GM18873 (cell line): ENCODE measurements at regions not wholly inside any gene's neighbourhood (a gene's known extent, or its start where the extent isn't known, plus 50 kb on each side); places are given as distances from the start of the nearest gene placed in this dataset.

Experiments
- ATAC-seq: cut with Tn5 transposase; IDR thresholded peaks from one replicate; pipeline ENCODE4 v1.9.1; 2021; ENCODE audit warnings: mild to moderate bottlenecking, moderate library complexity, moderate number of reproducible peaks; ENCODE audit not compliant: unreplicated experiment, low FRiP score

DNA sequence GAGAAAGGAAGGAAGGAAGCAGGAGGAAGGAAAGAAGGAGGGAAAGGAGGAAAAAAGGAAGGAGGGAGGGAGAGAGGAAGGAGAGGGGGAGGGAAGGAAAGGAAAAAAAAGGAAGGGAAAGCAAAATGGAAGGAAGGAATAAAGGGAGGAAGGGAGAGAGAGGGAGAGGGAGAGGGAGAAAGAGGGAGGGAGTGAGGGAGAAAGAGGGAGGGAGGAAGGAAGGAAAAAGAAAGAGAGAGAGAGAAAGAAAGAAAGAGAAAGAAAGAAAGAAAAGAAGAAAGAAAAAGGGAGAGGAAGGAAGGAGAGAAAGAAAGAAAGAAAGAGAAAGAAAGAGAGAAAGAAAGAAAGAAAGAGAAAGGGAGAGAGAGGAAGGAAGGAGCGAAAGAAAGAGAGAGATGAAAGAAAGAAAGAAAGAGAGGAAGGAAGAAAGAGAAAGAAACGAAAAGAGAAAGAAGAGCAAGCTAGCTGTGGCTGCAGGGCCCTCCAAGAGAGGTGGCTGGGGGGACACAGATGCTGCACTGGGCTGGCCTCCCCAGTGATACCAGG lies 472.4 kb upstream of the MGMT start:
- no peak for ATAC-seq

DNA sequence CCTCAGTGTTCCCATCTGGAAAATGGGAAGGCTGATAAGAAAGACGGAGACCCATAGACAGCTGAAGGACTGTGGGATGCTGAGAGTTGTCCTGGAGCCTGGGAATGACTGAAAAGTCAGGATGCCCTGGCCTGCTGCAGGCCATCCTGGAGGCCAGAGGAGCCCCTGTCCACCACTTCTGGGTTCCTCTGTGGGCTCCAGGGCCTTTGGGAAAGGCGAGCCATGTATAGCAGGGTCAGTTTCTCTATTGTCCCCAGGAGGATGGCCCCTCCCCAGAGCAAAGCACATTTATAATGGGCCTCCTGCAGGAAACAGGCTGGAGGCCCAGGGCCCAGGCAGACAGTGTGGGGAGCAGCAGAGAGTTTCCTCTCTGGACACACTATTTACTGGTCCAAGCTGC lies 471.4 kb upstream of the MGMT start:
- no peak for ATAC-seq

DNA sequence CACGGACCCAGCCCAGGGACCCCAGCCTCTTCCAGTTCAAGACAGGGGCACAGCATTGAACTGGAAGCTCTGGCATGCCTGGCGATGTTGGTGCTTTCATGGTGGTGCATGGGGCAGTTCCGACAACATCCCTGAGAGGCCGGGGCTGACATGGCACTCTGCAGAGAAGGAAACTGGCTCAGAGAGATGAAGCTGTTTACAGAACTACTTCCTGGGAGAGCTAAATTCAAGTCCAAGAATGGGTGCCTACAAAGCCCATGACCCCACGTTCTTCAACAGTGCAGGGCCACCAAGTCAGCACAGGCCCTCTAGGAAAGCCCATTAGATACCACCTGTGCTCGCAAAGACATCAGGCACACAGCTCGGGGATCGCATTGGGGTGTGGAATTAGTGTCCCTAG lies 470.9 kb upstream of the MGMT start:
- ATAC-seq = no peak

DNA sequence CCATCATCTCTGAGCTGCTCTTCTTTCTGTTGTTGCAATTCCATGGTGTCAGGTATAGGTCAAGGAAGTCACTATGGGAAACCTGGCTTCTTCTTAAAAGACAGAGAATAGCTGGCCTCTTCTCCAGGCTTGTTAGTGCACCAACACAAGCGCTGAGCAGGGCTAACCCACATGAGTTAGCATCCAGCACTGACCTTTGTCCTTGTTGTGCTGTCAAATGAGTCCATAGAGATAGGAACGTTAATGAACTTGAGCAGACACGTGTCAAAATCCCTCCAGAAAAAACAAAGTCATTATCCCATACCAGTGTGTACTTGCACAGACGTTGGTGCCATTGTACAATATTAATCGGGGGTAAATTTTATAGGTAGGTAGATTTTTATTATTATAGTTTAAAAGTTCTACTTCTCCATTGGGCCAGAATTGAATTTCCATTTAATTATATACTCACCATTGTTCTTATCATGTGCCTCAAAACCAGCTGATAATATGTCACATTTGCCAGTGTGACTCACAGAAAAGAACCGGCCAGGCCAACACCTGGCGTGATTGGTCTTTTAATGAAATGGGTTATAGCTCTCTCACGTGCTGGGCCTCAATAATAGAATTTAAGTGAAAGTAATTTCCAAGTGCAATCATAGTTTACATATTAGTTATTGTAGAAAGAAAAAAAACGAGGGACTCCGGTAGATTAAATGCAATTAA lies 468.8 kb upstream of the MGMT start:
- no peak for ATAC-seq

DNA sequence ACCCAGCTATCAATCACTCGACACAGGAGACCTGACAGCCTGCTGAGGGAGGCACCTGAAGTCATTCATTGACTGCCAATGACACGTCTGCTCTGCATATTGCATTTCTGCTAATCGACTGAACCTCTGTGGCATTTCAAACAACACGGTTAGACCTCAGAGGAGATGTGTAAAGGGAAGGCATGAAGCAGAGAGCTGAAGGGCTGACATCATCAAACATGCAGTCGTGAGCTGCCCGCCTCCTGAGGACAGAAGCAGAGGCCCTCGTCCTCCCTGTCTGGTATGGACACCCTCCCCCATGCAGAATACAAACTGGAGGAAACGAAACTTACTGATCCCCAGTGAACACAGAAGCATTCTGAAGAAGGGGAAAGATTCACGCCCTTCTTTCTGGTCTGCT lies 462.6 kb upstream of the MGMT start:
- no peak for ATAC-seq

DNA sequence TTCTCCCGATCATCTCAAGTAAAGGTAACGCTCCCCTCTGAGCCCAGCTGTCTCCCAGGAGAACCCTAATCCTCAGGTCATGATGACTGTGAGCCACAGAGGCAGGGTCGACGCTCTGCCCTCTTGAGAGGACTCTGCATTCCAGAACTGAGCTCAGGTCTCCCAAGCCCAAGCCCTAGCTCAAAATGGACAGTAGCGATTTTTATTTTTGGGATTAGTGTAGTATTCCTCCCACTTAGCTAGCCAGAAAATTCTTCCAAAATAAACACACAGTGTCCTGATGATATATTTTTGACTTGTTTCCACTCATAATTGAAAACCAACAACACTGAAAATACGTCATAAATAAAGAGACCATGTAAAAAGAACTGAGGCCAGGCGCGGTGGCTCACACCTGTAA lies 462.0 kb upstream of the MGMT start:
- ATAC-seq = no peak

DNA sequence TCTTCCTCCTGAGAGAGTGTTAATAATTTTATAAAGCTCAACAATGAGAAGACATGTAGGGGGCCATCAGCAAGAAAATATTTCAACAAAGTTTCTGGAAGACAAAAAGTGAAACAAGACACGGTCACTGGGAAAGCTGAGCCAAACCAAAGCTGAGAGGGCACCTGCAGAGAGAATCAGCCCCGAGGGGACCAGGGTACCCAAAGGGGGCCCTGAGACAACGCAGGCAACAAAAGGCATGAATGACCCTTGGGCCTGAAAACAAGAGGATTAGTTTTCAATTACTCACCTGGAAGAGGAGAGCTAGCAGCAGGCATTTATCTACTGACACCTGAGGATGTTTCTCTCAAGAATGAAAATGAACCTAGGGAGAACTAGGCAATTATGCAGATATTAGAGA lies 461.2 kb upstream of the MGMT start:
- no peak for ATAC-seq

DNA sequence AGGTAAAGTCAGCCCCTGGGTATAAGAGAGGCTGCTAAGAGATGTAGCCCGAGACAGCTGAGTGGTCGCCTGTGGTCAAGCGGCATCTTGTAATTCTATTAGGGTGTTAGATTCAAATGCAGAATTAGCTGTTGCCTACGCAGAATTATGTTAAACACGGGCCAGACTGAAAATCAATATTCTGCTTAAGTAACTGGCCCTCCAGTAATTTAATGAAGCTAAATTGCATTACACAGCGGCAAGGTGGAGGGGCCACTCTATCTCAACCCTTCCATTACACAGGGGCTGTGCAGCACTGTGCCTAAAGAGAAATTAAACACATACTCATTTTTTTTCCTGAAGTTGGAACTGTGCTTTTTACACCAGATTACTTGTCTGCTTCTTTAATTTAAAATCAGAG lies 448.5 kb upstream of the MGMT start:
- ATAC-seq = no peak

DNA sequence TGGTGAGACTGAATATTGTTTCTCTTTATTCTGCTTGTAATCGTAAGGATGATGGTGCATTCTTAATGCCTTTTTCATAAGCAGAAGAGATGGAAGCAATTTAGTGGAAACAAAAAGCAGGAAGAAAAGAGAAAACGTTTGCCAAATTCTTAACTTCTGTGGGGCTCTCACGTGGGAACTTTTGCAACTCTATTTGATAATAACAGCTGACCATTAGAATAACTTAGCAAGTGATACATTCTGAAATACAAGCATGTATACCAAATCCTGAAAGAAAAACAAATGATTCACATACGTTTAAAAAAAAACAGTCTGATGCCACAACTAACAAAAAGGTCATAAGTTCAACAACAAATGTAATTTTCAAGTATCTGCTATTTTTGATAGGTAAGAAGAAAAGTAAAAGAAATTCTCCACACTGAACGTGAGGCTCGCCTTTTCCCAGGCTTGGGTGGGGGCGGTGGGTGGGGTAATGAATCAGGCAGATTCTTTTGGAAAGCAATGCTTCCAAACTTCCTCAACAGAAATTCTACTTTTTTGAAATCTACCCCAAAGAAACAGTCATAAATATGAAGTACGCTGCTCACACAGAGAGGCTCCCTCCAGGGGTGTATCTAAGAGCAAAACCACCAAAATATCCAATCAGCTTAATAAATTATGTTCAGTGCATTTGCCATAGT lies 446.2 kb upstream of the MGMT start:
- no peak for ATAC-seq

DNA sequence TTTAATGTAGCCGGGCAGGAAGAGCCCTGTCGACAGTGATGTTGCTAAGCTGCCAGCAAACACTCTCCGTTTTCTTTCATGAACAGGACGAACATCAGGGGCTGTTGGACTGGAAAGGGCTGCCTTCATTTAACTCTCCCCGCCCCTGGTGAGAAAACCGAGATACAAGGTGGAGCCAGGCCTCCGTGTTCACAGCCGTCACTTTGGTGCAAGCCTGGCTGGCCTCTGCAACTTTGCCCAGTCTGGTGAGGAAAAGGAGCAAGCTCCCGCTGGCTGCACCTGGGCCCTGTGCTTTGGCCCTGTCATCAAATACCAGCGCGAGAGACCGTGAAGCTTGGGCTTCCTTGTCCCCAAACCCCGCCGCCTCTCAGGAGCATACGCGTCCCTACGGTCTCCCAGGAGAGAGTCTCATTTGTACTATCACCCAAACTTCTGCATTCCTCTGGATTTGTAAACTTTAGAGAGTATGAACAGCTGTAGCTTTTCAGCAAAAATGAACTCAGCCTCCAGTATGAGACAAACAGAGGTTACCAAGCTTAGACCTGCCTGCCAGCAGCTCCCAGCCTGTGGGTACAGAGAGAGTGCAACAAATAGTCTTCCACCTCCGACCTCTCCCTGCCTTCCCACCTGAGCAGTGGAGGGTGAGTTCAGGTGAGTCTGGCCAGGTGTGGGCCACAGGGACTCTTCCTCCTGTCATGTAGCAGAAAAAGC lies 445.3 kb upstream of the MGMT start:
- no peak for ATAC-seq

DNA sequence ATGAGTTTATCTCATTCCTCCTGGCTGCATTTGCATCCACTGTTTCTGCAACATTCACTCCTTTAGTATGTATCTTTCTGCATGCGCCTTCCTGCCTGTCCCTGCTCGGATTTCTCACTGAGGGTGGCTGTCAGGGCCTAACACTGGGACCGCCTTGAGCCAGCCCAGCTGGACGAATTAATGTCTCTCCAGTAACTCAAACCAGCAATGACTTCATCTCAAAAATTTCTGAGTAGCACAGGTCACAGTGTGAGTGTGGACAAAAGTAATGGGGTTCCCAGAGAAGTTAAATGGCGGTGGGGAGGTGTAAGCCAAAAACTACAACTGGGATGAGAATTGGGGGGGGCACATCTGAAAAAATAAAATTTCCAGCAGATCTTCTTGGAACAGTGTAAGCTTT lies 444.0 kb upstream of the MGMT start:
- ATAC-seq = no peak

DNA sequence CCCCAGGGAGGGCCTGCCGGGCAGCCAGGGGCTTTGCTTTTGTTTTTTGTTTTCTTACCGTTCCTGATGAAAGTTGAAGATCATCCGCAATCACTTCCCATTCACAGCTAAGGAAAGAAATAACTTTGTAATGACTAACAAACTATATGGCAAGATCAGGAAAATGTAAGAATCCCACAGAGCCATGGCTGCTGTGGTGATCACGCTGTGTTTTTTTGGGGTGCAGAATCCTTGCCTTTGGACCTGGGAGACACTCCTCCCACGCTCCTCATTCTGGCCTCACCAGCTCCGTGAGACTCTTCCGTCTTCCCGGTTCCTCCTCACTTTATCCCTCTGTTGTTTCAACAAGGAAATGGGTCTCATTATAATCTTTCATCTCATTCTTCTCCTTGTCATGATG lies 443.0 kb upstream of the MGMT start:
- ATAC-seq = no peak

DNA sequence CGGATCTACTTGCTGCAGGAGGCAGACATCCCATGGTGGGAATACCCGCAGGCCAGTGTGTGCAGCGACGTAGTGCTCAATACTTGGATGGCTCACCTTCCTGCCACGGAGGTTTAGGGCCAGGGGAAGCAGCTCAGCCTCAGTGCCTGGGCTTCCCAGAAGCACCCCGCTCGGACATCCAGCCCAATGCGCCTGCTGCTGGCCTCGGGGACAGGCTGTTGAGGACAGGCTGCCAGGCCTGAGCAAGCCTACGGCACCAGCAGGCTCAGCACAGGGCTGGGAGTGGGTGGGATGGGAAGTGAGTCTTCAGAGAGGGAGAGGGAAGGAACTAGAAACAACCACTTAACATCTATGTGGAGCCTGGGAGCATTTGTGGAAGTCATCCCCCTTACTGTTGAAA lies 441.3 kb upstream of the MGMT start:
- no peak for ATAC-seq

DNA sequence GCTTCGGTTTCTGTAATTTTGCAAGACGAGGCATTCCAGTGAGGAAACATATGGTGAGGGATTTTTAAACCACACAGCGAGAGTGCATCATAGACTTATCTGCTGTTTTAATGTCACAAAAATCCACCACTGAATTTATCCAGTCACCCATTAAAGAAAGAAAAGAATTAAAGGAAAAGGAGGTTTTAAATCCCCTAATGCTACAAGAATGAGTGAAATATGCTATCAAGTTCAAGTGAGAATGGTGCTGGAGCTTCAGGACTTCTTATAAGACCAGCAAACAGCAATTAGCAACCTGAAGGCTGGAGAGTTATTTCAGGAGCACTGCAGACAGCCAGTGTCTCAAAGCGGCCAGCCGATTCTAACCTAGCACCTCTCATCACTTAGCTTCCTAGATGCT lies 439.1 kb upstream of the MGMT start:
- ATAC-seq = no peak

DNA sequence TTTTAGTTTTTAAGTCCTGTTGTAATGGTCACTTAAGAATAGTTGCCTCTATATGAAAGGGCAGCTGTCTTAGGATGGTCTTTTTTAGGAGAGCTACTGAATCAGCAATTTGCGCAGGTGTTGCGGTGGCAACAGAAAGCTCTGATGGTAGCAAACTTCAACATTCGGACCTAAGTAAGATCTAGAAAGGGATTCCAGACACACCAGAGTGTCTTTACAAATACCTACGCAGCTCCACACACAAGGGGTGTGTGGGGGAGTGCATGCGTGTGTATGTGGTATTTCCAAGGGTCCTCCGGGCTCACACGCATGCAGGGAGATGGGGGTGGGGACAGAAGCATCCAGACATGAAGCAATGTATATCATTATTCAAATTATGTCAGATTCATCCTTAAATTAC lies 438.6 kb upstream of the MGMT start:
- no peak for ATAC-seq

DNA sequence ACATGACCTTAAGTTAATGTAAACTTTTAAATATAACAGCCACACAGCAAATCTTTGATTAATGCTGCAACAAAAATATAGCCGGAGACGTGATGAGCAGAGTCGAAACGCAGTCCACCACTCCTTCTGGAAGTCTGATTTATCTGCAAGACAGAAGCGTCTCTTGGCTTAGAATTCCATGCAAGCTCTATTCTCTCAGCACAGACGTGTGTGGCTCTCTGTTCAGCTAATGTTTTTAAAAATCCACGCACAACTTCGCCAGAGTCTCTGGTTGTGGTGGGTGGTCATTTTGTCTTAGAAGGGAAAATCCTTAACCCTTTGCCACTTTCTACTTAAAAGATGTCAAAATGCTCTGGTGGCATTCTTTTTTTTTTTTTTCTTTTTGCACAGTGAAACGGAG lies 438.0 kb upstream of the MGMT start:
- no peak for ATAC-seq

DNA sequence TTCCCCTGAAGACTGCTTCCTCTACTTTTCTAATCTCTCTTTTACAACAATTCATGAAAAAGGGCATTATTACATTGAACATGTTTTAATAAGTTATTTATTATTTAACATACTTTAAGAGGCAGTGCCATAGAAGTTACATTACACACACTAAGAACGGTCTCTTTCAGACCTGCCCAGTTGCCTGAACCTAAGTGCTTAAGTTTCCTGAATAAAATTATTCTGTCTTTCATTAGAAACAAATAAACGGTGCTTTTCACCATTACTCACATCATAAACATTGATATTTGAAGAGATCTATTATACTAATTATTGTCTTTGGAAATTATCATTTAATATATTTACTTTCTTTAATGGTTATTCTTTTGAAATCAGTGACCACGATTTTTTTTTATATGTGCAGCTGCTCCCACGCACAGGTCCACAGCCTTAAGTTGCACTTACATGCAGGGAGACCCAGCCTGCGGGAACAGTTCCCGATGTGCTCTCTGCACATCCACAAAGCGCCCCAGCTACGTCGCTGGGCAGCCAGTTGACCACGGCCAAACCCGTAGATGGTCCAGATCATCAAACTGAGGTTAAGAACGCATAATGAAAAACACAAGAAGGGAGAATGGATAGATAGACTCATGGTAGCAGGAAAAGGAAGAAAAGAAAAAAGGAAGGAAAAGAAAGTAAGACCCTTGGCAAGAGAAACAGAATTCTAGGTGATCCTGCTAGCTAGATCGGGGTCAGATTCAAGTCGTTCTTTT lies 437.0 kb upstream of the MGMT start:
- ATAC-seq = no peak

DNA sequence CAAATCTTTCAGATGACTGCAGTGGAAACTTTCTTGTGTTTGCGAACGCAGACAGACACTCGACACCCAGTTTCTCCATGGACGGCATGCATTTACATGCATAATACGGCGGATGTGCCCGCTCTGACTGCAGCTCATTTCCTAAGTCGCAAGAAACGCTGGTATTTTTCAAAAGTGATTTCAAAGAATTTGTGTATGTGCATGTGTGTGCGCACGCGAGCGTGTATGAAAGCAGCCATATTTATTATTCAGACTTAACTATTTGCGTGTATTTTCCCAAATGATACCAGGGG lies 436.5 kb upstream of the MGMT start:
- no peak for ATAC-seq

DNA sequence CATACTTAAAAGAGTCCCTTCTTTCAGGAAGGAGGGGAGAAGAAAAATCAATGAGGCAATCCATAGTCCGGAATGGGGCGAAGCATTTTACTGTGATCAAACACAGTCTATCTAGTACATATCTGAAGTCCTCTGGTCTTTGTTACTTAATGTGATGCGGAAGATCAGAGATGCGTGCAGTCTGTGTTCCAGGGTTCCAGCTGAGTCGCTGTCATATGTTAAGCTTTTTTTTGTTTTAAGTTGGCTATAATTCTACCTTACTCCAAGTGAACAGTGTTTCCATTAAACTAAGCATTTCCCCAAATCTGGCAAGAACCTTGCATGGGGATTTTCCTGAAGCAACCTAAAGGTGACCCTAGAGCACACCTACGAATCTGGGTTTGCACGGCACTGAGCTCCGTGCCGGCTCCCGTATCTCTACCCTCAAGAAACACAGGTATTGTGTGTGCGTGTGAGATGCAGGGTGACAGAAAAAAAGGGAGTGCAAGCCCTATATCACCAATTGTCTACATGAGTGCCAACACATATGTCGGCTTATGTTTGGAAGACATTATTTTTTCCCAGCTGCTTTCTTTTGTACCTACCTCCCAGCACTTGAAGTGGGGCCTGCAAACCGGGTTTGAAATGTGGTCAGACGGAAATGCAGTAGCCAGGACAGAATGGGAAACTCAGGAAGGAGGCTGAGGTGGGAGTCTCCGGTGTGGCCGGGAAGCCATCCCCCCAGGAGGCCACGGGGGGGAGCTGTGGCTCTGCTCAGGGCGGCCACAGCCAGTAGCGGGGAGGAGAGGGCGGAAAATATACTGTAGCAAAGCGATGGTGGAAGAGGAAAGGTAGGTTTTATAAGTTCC lies 435.8 kb upstream of the MGMT start:
- ATAC-seq = no peak

DNA sequence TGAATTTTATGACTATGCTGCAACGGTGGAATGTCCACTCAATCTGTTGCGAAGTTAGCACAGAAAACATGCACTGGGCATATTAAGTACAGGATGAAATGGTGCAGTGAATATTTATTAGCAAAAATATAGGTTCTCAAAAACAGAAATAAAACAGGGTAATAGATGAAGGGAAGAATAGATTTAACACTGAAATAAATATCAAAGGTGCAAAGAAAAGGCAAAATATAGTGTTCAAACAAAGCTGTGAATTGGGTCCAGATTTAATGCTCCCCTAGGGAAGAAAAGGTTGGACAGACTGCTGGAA lies 435.2 kb upstream of the MGMT start:
- no peak for ATAC-seq
